NCI-H1048 (cell line): ENCODE measurements at regions not wholly inside any gene's neighbourhood (a gene's known extent, or its start where the extent isn't known, plus 50 kb on each side); places are given as distances from the start of the nearest gene placed in this dataset.
"Not testable (repeated sequence)": the region's sequence is repeated elsewhere in the genome, so short reads cannot be mapped to it uniquely, and the experiment has no call there.

ENCODE experiments used
- DNase-seq: peaks from one replicate; lab custom pipeline; 2025; lab: John Stamatoyannopoulos, UW

DNA sequence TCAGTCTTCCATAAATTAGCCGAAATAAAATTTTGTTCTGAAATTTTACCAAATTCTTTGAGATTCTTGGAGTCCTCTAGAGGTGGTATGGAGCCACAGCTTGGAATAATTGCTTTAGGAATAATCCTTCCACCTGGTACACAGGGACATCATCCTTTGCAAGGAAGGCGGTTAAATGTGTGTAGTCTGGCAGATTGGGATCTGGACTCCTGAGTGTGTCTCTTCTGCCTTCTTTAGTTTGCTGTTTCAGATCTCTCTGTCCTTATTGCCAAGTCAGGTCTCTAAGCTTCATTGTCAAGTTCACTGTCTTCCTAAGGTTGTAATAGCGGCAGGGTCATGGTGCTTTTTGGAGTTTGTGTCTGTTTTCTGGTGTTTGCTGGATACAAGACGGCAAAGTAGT is 393.9 kb upstream of the RGS6 start:
- DNase-seq, result no peak

DNA sequence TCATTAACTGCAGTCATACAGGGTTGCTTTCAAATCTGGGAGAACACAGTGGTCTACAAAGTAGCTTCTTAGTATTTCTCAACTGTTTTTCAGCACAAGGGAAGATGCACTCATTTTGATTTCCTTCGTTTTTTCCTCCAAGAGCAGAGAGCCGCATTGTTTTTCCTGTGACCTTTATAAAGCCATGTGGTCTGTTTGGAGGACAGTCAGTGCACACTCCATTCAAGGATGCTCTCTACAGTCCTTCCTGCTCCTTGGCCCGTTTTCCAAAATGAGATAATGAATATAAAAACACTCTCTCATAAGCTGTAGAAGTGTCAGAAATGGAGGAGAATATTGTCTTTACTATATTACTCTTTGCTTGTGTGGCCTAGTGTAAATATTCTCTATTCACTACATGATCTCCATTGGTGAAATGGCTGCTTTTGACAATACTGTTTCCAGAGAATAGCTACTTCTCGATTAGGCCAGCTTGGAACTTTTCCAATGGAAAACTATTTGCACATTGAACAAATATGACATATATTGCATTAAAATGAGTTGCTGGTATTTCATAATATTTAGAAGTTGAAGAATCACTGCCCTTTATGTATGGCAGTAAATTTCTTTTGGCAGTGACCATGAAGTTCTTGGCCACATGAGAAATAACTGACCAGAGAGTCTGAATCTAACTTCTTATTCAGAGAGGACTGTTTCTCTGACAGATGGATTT is 393.1 kb upstream of the RGS6 start:
- DNase-seq, result no peak

- DNase-seq, result no peak
Measured at GRCh38 chr14:71539650-71540285, 392.5 kb upstream of the RGS6 start.

GRCh38 chr14:71541271-71541670 is 391.0 kb upstream of the RGS6 start:
- no peak for DNase-seq

DNA sequence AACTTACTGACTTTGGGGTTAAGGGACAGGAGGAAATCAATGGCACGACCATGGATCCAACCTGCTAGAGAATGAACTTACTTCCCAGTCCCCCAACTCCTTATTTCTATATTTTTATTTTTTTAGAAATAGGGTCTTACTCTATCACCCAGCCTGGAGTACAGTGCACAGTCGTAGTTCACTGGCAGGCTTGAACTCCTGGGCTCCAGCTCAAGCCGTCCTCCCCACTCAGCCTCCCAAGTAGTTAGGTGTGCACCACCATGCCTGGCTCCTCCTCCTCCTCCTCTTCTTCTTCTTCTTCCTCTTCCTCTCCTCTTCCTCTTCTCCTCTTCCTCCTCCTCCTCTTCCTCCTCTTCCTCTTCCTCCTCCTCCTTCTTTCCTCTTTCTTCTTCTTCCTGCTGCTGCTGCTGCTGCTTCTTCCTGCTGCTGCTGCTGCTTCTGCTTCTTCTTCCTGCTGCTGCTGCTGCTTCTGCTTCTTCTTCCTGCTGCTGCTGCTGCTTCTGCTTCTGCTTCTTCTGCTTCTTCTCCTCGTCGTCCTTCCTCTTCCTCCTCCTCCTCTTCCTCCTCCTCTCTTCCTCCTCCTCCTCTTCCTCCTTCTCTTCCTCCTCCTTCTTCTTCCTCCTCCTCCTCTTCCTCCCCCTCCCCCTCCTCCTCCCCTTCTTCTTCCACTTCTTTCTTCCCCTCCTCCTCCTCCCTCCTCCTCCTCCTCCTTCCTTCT is 390.1 kb upstream of the RGS6 start:
- no peak for DNase-seq

GRCh38 chr14:71549421-71550050 is 382.7 kb upstream of the RGS6 start:
- DNase-seq, result no peak

DNA sequence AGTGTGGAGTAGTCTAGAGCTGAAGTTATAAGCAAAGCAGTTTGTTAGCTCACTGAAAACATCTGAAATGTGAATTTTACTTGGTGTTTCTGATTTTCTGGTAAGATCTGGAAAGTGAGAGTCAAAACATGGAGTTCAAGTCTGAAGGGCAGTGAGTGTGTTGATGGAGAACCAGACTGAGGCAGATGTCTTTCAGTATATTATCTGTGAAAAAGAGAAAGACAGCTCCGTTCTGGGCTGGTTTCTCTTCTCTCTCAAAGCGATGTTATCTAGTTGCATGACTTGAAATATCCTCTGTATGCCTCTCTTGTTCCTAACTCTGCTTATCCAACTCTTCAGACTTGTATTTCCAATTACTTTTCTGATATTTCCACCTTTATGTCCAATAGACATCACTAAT is 381.9 kb upstream of the RGS6 start:
- DNase-seq, result no peak

DNA sequence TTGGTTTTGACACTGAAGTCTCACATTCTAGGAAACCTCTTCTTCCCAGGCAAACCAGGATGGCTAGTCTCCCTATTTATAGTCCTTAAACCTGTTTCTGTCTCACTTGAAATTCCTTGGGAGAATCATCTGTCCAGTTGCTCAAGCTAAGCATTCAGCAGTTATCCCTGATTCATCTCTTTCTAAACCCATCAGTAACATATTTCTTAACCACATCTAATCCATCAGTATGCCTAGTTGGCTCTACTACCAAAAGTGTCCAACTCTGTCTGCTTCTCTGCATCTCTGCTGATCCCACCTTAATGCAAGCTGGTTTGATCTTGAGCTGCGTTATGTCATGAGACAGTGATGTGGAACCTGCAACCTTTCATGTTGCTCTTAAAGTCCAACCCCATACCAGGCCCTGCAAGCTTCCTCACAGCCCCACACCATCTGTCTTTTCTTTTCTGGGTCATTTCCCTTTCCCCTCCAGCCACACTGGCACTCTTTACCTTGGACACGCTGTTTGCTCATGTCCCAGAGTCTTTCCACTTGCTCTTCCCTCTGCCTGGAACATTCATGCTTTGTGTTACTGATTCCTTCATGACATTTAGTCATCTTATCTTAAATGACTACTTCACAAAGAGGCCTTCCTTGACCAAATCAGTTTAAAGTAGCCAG is 380.8 kb upstream of the RGS6 start:
- no peak for DNase-seq

GRCh38 chr14:71552809-71553208 is 379.4 kb upstream of the RGS6 start:
- no peak for DNase-seq

DNA sequence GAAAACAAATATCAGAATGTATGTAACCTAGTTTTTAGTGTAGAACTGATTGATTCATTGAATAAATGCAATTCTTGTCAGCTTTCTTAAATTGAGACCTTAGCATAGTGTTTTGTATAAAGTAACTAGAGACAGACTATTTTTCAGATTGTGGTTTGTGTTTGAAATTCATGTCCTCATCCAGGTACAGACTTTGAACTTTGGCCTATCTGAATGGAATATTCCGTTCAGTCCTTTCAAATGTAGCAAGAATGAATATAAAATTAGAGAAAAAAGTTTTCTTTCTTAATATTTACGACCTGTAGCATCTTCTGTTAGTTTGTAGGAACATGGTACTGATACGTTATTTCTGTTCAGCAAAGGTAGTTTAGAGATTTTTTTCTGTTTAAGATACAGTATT is 378.4 kb upstream of the RGS6 start:
- no peak for DNase-seq

DNA sequence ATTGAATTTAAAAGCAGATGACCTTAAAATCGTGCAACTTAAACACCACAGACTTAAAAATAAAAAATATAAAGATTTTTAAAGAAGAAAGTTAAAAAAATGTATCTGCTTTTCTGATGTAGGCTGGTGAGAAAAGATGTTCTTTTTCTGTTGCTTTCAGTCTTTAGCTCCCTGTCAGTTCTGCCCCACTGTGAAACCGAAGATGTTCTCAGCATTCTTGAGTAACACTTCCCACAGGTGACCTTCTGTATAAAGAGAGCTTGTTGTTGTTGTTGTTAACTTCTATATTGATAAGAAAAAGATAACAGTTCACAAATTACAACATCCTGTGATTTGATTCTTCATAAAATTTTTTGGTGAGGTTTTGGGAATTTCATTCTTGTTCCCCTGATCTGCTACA is 377.9 kb upstream of the RGS6 start:
- DNase-seq, result no peak

DNA sequence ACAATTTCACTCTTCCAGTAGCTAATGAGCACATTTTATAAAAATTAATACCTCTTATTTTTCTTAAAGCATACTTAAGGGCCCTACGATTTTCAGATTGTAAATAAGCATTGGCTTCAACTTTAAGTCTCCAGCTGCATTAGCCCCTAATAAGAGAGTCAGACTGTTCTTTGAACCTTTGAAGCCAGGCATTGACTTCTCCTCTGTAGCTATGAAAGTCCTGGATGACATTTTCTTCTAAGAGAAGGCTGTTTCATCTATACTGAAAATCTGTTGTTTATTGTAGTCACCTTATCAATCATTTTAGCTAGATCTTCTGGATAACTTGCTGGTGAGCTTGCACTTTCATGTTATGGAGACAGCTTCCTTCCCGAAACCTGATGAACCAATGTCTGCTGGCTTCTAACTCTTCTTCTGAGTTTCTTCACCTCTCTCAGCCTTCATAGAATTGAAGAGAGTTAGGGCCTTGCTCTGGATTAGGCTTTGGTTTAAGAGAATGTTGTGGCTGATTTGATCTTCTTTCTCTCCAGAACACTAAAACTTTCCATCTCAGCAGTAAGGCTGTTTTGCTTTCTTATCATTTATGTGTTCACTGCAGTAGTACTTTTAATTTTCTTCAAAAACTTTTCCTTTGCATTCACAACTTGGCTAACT is 377.1 kb upstream of the RGS6 start:
- no peak for DNase-seq

DNA sequence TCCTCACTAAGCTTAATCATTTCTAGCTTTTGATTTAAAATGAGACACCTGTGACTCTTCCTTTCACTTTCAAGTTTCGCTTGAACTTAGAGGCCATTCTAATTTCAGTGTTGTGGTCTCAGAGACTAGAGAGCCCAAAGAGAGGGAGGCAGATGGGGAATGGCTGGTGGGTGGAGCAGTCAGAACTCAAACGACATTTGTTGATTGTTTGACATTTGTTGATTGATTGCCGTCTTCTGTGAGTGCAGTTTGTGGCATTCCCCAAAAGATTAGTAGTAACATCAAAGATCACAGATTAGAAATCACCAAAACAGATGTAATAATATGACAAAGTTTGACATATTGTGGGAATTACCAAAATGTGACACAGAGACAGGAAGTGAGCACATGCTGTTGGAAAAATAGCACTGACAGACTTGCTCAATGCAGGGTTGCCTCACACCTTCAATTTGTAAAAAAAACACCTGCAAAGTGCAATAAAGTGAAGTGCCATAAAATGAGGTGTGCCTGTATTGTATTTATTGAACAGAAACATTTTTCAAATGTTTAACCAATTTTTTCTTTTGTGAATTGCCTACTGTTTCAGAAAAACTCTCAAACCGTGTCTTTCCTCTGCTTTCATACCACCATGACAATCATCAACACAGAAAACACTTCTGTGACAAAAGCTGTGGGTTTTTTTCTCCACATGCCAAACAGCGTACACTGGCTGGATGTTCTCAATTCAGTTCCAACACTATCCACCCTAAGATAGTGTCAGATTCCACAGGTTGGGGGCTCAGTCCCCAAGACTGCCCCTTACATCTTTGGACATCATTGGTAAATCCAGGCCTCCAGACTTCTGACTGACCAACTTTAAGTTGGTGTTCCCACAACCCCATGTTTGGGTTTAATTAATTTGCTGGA is 376.3 kb upstream of the RGS6 start:
- no peak for DNase-seq

GRCh38 chr14:71556730-71557129 is 375.5 kb upstream of the RGS6 start:
- no peak for DNase-seq

- DNase-seq, result no peak
Measured at GRCh38 chr14:71557351-71557750, 374.9 kb upstream of the RGS6 start.

- not testable (repeated sequence) for DNase-seq
Measured at GRCh38 chr14:71558943-71559342, 373.3 kb upstream of the RGS6 start.

- DNase-seq, result no peak
Measured at GRCh38 chr14:71560751-71561150, 371.5 kb upstream of the RGS6 start.

GRCh38 chr14:71563492-71564153 is 368.6 kb upstream of the RGS6 start:
- no peak for DNase-seq

DNA sequence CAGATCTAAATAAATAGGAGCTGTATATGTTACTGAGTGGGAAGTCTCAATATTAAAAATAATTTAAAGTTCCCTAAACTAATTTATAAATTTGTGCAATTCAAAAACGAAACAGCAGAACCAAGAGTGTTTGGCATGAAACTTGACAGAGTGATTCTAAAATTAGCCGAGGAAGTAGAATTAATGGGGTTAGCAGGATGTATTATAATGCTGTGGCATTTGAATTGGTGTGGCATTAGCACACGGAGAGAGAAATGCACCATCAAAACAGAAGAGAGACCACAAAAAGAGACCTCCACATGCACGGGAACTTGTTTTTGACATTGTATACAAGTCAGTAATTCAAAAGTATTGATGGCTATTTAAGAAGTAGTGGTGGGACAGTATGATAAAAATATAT is 366.0 kb upstream of the RGS6 start:
- no peak for DNase-seq

DNA sequence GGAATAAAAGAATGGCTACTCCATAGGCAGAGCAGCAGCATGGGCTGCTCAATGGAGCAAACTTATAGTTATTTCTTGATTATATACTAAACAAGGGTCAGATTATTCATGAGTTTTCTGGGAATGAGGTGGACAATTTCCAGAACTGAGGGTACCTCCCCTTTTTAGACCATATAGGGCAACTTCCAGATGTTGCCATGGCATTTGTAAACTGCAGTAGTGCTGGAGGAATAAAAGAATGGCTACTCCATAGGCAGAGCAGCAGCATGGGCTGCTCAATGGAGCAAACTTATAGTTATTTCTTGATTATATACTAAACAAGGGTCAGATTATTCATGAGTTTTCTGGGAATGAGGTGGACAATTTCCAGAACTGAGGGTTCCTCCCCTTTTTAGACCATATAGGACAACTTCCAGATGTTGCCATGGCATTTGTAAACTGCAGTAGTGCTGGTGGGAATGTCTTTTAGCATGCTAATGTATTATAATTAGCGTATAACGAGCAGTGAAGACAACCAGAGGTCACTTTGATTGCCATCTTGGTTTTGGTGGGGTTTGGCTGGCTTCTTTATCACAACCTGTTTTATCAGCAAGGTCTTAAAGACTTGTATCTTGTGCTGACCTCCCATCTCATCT is 364.6 kb upstream of the RGS6 start:
- DNase-seq, result not testable (repeated sequence)
